A673 (cell line): ENCODE measurements at regions not wholly inside any gene's neighbourhood (a gene's known extent, or its start where the extent isn't known, plus 50 kb on each side); places are given as distances from the start of the nearest gene placed in this dataset.

Experiments used
- CTCF ChIP-seq: fragments of 300-800, 200-600 bp; sonication (generic); conservative IDR thresholded peaks from 2 replicates; pipeline ENCODE4 v1.5.1; 2017; ENCODE audit warnings: low read depth, mild to moderate bottlenecking, antibody characterized with exemption, low read length, moderate library complexity, mixed read lengths
- EZH2 ChIP-seq: fragments of 200-600 bp; sonication (generic); IDR thresholded peaks from 2 replicates; pipeline ENCODE4 v1.6.1; 2017; ENCODE audit warnings: borderline replicate concordance, low read depth, mild to moderate bottlenecking, mixed read lengths, antibody characterized with exemption, low read length; ENCODE audit not compliant: poor library complexity, severe bottlenecking

GRCh38 chr5:4640795-4641194 lies 499.3 kb upstream of the ADAMTS16 start:
- no peak for TF ChIP-seq CTCF
- no peak for TF ChIP-seq EZH2
